ENCODE measurements at regions not wholly inside any gene's neighbourhood (a gene's known extent, or its start where the extent isn't known, plus 50 kb on each side); places are given as distances from the start of the nearest gene placed in this dataset.

- no peak for TF ChIP-seq CTCF (IDR thresholded peaks at IDR 0.05; ENCODE audit: low read depth, low read length, poor library complexity, severe bottlenecking)
- TF ChIP-seq EZH2phosphoT487 (IDR thresholded peaks at IDR 0.05; ENCODE audit: borderline replicate concordance, low read length): no peak
These were observed 120.0 kb downstream of the BEGAIN start for GRCh38 chr14:100467046-100467750.

Measured in DOHH2 (cell line).